ENCODE measurements at regions not wholly inside any gene's neighbourhood (a gene's known extent, or its start where the extent isn't known, plus 50 kb on each side); places are given as distances from the start of the nearest gene placed in this dataset.

- Mint-ChIP-seq H3K27ac (no peak overlapping the region), H3K36me3 (no peaks in the 10 kb centered on the region), H3K27me3 (no peaks in the 10 kb centered on the region), H3K4me3 (no peak overlapping the region), H3K4me1 (ENCODE audit: unreplicated experiment) (peaks cover 14% of the 10 kb centered on the region), H3K9me3 (no peaks in the 10 kb centered on the region)
- no peak for TF ChIP-seq CTCF (conservative IDR thresholded peaks at IDR 0.05)
- no peak for DNase-seq (ENCODE audit: extremely low spot score, unreplicated experiment)
These were observed 183.0 kb downstream of the THBS2 start for GRCh38 chr6:169070506-169071176.

- Mint-ChIP-seq H3K27ac (no peak overlapping the region), H3K27me3 (no peaks in the 10 kb centered on the region), H3K4me1 (ENCODE audit: unreplicated experiment) (peaks cover 4% of the 10 kb centered on the region), H3K36me3 (no peaks in the 10 kb centered on the region), H3K4me3 (no peak overlapping the region), H3K9me3 (no peaks in the 10 kb centered on the region)
- no peak for DNase-seq (ENCODE audit: extremely low spot score, unreplicated experiment)
- TF ChIP-seq CTCF (conservative IDR thresholded peaks at IDR 0.05), result no peak
These were observed 184.3 kb downstream of the THBS2 start for GRCh38 chr6:169069356-169069755.

GRCh38 chr6:169064194-169064593 lies 189.5 kb downstream of the THBS2 start:
- no peaks in the 10 kb centered on the region for H3K36me3 Mint-ChIP-seq
- peaks cover 5% of the 10 kb centered on the region for H3K4me1 Mint-ChIP-seq (ENCODE audit: unreplicated experiment)
- no peak overlapping the region for H3K27ac Mint-ChIP-seq
- H3K9me3 Mint-ChIP-seq, result peaks cover 3% of the 10 kb centered on the region
- DNase-seq (ENCODE audit: extremely low spot score, unreplicated experiment), result no peak
- H3K27me3 Mint-ChIP-seq, result no peaks in the 10 kb centered on the region
- TF ChIP-seq CTCF (conservative IDR thresholded peaks at IDR 0.05), result no peak
- no peak overlapping the region for H3K4me3 Mint-ChIP-seq

GRCh38 chr6:169062272-169062671 lies 191.4 kb downstream of the THBS2 start:
- no peak for DNase-seq (ENCODE audit: extremely low spot score, unreplicated experiment)
- Mint-ChIP-seq H3K36me3 (no peaks in the 10 kb centered on the region), H3K4me1 (ENCODE audit: unreplicated experiment) (peaks cover 5% of the 10 kb centered on the region), H3K9me3 (peaks cover 3% of the 10 kb centered on the region), H3K27me3 (no peaks in the 10 kb centered on the region), H3K4me3 (no peak overlapping the region), H3K27ac (no peak overlapping the region)
- TF ChIP-seq CTCF (conservative IDR thresholded peaks at IDR 0.05), result no peak

GRCh38 chr6:169058634-169059033 lies 195.0 kb downstream of the THBS2 start:
- Mint-ChIP-seq H3K36me3 (no peaks in the 10 kb centered on the region), H3K4me1 (ENCODE audit: unreplicated experiment) (no peaks in the 10 kb centered on the region), H3K27me3 (no peaks in the 10 kb centered on the region), H3K9me3 (peaks cover 3% of the 10 kb centered on the region), H3K27ac (no peak overlapping the region), H3K4me3 (no peak overlapping the region)
- DNase-seq (ENCODE audit: extremely low spot score, unreplicated experiment), result no peak
- no peak for TF ChIP-seq CTCF (conservative IDR thresholded peaks at IDR 0.05)

- no peaks in the 10 kb centered on the region for H3K4me1 Mint-ChIP-seq (ENCODE audit: unreplicated experiment)
- no peaks in the 10 kb centered on the region for H3K9me3 Mint-ChIP-seq
- no peaks in the 10 kb centered on the region for H3K36me3 Mint-ChIP-seq
- H3K27me3 Mint-ChIP-seq, result peaks cover 9% of the 10 kb centered on the region
- no peak overlapping the region for H3K4me3 Mint-ChIP-seq
- no peak for DNase-seq (ENCODE audit: extremely low spot score, unreplicated experiment)
- no peak for TF ChIP-seq CTCF (conservative IDR thresholded peaks at IDR 0.05)
- no peak overlapping the region for H3K27ac Mint-ChIP-seq
These were observed 201.2 kb downstream of the THBS2 start for GRCh38 chr6:169052462-169052861.

Data from type B pancreatic cell (in vitro differentiated cells).